Panc1 (cell line): ENCODE measurements at regions not wholly inside any gene's neighbourhood (a gene's known extent, or its start where the extent isn't known, plus 50 kb on each side); places are given as distances from the start of the nearest gene placed in this dataset.

Experiments used
- CTCF ChIP-seq: fragments of 450-650 bp; IDR thresholded peaks from 2 replicates; pipeline ENCODE4 v1.5.1; 2017; ENCODE audit warnings: mild to moderate bottlenecking
- POLR2AphosphoS5 ChIP-seq: IDR thresholded peaks from 2 replicates; pipeline ENCODE4 v1.6.1; 2012; ENCODE audit warnings: mild to moderate bottlenecking, low read depth, low read length, moderate library complexity

DNA sequence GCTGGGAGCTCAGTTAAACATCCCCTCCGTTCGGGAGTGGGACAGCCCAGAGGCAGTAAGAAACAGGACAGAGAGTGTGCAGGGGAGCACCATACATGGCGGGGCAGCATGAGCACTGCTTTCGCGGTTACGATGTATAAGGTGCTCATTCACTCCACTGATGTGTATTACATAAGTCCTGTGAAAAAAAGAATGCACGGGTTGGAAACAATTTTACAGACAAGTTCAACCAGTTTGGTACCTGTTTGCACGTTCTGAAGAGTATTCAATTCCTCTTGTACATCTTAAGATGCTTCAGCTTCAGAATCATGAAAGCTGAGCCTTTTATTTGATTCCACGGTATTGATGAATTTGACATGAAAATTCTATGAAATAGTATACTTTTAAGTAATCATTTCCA is 97.8 kb upstream of the NETO1 start:
- TF ChIP-seq POLR2AphosphoS5 = no peak
- TF ChIP-seq CTCF = no peak
